H7 (cell line): ENCODE measurements at regions not wholly inside any gene's neighbourhood (a gene's known extent, or its start where the extent isn't known, plus 50 kb on each side); places are given as distances from the start of the nearest gene placed in this dataset.
"Not testable (repeated sequence)": the region's sequence is repeated elsewhere in the genome, so short reads cannot be mapped to it uniquely, and the experiment has no call there.

Experiments used
- DNase-seq: peaks from one replicate; pipeline ENCODE4 v3.0.0; 2012
- H3K27me3 ChIP-seq: 2 replicates; pipeline ENCODE4 v1.6.0; 2011; ENCODE audit warnings: mild to moderate bottlenecking, low read length; ENCODE audit not compliant: control insufficient read depth, insufficient read depth
- H3K36me3 ChIP-seq: replicated peaks from 2 replicates; pipeline ENCODE4 v1.5.1; 2011; ENCODE audit warnings: low read length; ENCODE audit not compliant: control insufficient read depth, insufficient read depth
- H3K4me3 ChIP-seq: 2 replicates; pipeline ENCODE4 v1.5.1; 2011; ENCODE audit warnings: low read depth, mild to moderate bottlenecking, control low read depth, low read length, moderate library complexity; ENCODE audit not compliant: insufficient read depth

DNA sequence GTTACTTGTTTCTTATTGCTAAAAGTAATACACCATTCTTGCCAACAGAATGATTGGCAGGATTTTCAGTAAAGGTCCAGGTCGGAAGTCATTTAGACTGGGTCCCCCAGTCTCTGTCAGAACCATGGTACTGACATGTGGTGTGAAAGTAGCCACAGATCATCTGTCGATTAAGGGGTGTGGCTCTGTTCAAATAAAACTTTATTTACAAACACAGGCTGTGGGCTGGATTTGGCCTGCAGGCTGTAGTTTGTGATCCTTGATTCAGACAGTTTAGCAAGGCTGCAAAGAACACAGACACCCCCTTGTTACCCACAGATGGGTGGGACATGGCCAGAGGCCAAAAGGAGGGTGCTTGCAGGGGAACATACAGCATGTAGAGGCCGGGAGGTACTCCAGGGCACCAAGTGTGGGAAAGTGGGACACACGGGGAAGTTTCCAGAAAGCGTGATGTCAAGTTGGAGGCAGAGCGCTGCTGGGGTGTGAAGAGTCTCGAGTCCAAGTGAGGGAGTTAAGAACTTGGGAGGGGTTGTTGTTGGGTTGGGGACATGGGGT is 104.1 kb upstream of the CCZ1B start:
- DNase-seq = peak; percentile 33
- H3K36me3 ChIP-seq, H3K4me3 ChIP-seq, H3K27me3 ChIP-seq: not testable (repeated sequence)

DNA sequence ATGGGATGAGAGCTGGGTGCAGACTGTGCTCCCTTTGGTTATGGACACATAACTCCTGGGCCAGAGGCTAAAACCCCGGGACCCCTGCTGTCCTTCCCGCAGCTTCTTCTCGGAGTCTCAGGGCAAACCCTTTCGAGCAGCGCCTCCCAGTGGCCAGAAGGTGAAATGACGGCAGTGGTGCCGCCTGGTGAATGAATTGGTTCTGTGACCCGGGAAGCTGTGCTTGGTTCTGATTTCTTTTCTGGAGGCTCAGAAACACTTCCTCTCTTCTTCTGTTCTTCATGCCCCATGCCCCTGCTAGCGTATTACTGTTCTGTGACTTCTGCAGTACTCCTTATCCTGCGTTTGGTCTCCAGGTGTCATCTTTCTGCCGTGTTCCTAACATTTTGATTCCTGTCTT is 104.7 kb upstream of the CCZ1B start:
- not testable (repeated sequence) for H3K36me3 ChIP-seq, DNase-seq, H3K4me3 ChIP-seq, H3K27me3 ChIP-seq

DNA sequence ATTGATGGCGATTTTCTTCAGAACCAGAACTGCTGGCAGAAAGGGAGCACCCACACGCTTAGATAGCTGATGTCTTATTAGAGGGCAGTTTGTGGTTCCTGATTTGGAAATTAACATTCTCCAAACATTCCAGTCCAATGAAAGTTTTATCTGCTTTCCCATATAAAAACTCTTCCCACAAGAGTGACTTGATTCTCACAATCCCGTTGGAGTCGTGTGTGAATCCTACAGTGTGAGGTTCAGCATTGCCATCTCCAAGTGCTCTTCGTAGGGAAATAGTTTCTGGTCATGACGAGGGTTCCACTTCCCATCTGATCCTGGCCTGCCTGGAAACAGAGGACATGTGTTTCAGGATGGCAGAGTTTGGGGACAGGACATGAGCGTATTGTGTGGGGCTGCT is 105.4 kb upstream of the CCZ1B start:
- not testable (repeated sequence) for H3K27me3 ChIP-seq, DNase-seq, H3K36me3 ChIP-seq, H3K4me3 ChIP-seq

DNA sequence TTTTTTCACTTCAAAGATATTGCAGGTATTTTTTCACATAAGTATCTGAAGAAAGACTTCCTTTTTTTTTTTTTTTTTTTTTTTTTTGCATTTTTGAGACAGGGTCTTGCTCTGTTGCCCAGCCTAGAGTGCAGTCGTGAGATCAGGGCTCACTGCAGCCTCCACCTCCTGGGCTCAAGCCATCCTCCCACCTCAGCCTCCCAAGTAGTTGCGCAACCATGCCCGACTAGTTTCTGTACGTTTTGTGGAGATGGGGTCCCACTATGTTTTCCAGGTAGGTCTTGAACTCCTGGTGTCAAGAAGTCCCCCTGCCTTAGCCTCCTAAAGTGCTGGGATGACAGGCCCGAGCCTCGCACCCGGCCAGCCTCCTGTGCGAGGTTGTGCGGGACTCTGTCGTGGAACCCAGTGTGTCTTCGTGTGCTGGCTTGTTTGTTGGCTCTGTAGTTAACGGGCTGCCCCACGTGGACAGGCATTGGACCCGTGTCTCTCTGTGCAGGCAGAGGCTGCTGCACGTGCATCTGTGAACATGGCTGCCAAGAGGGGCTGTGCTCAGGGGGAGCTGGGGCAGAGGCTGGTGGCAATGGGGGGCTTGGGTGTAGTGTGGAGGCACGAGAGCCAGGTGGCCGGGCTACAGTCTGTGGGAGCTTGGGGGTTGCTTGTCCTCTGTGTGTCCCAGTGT is 108.0 kb upstream of the CCZ1B start:
- H3K27me3 ChIP-seq, H3K4me3 ChIP-seq, H3K36me3 ChIP-seq: not testable (repeated sequence)

DNA sequence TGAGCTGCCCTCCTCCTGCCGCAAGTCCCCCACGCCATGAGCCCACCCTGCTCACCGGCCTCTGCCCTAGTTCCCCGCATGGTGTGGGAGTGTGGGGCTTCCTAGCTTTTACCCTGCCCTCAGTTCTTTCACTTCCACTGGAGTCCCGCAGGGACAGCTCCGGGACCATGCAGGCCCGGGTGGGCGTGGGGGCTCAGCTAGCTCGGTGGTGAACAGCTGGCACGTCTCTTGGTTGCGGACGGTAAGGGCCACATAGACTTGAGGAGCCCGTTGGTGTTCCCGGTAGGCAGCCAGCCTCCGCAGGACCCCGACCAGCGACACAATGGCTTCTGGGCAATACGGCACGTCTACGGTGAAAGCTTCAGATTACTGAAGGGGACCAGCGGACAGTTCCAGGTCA is 108.9 kb upstream of the CCZ1B start:
- no peak for DNase-seq
- H3K27me3 ChIP-seq = no peaks in the 10 kb centered on the region
- H3K4me3 ChIP-seq = no peak overlapping the region
- no peaks in the 10 kb centered on the region for H3K36me3 ChIP-seq

More for the DNA sequence above, 108.0 kb upstream of the CCZ1B start:
- DNase-seq = not testable (repeated sequence)

DNA sequence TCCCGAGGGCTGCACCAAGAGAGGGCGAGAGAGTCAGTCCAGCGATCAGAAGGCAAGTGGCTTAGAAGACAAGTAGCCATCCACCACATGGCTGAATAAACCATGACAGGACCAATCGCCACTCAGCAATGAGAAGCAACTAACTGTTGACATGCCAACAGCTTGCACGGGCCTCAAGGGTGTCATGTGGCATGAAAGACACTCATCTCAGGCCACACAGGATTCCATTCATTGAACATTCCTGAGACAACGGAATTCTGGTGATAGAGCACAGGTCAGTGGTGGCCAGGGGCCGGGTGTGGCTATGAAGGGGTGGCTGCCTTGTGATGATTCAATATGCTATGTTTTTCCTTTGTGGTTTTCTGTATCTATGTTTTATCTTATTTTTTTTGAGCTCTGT is 110.6 kb upstream of the CCZ1B start:
- not testable (repeated sequence) for DNase-seq, H3K36me3 ChIP-seq, H3K4me3 ChIP-seq, H3K27me3 ChIP-seq

GRCh38 chr7:6937746-6938145 is 111.7 kb upstream of the CCZ1B start:
- DNase-seq, H3K4me3 ChIP-seq, H3K36me3 ChIP-seq, H3K27me3 ChIP-seq: not testable (repeated sequence)

DNA sequence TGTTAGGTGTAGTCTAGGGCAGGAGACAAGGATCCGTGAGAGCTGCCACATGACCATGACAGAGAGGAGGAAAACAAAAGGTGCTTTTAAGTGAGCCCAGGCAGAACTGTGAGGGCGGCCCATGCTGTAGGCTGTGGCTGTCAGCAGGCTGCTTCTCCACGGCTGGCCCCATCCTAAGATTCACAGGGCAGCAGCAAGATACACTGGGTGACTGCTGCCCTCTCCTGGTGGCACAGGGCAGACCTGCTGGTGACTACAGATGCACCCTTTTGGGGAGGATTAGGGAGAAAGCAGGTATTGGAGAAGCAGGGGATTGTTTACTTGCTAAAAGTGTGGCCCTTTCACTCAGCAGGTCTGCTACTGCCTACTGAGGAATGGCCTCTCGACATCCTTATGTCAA is 112.2 kb upstream of the CCZ1B start:
- not testable (repeated sequence) for DNase-seq, H3K36me3 ChIP-seq, H3K4me3 ChIP-seq, H3K27me3 ChIP-seq

DNA sequence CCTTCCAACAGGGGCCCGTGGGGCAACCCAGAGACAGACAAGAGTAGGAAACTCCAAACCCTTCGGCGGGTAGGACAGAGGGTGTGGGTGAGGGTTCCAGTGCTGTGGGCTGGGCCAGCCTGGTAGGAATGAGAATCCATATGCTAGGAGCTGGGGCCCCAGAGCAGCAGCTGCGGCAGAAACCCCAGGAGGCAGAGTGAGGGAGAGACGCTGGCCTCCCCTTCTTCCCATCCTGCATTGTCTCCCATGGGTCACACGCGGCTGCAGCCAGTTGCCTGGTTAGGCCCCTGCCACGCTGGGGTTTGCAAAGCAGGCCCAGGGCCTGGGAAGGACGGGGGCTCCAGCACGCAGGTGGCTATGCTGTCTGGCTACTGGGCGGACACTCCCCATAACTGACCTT is 113.1 kb upstream of the CCZ1B start:
- H3K27me3 ChIP-seq, H3K36me3 ChIP-seq, DNase-seq, H3K4me3 ChIP-seq: not testable (repeated sequence)

DNA sequence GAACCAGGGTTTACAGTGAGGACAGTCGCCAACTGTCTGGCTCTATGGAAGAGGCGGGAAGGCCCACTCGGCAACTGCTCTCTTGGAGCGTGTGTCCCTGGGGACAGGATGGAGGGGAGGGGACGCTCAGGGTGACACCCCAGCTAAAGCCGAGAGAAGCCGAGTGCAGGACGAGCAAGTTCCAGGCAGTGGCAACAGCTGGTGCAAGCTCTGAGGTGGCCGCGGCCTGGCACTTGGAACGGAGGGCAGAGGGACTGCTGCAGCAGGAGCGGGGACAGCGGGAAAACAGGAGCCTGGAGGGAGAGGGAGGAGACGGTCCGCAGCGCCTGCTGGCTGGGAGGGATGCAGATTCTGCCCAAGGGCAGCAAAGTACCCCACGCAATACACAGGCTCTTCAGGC is 113.8 kb upstream of the CCZ1B start:
- H3K4me3 ChIP-seq, H3K27me3 ChIP-seq, DNase-seq, H3K36me3 ChIP-seq: not testable (repeated sequence)

- not testable (repeated sequence) for H3K4me3 ChIP-seq, H3K36me3 ChIP-seq, H3K27me3 ChIP-seq, DNase-seq
These were observed 120.8 kb upstream of the CCZ1B start for GRCh38 chr7:6946873-6947272.

- not testable (repeated sequence) for DNase-seq, H3K36me3 ChIP-seq, H3K27me3 ChIP-seq, H3K4me3 ChIP-seq
These were observed 124.2 kb upstream of the CCZ1B start for GRCh38 chr7:6950231-6950630.

DNA sequence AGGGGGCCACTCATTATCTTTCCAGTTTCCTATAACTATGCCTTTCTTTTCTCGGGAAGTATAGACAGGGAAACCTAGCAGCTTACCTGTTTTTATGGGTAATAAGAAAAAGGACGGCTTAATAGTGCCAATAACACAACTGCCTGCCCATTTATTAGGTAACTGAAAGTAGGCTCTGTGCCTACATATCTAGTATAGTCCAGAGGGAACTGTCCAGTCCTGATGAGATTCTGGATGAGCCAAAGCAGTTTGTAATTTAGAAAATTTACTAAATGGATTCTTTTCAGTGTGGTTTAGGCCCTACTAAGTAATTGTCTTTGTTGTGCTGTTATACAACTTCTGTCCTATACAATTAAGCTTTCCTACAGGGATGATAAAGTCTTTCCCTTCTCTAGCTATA is 125.5 kb upstream of the CCZ1B start:
- not testable (repeated sequence) for H3K36me3 ChIP-seq, H3K4me3 ChIP-seq, H3K27me3 ChIP-seq, DNase-seq

DNA sequence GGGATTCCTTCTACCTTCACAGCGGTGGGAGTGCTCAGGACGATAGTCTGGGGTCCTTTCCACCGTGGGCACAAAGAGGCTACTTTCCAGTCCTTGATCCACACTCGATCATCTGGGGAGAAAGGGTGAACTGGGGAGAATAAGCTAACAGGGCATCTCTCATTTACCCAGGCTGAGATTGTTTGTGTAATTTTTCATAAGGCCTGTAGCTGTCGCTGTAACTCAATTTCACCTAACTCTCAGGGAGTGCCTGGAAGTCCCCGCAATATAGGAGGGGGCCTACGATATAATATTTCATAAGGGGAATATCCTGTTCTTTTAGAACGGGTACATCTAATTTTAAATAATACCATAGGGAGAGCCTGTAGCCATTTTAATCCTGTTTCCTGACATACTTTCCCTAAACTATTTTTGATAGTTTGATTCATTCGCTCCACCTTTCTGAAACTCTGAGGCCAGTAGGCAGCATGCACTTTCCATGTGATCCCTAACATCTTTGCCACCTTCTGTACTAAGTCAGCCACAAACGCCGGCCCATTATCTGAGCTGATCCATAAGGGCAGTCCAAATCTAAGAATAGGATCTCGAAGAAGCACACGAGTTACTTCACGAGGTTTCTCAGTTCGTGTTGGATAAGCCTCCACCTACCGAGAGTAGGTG is 127.2 kb upstream of the CCZ1B start:
- H3K4me3 ChIP-seq, DNase-seq, H3K27me3 ChIP-seq, H3K36me3 ChIP-seq: not testable (repeated sequence)

GRCh38 chr7:6953798-6954181 is 127.7 kb upstream of the CCZ1B start:
- not testable (repeated sequence) for H3K27me3 ChIP-seq, H3K4me3 ChIP-seq, H3K36me3 ChIP-seq, DNase-seq
